Esophagus muscularis mucosa (tissue), 4 donors: ENCODE measurements at regions not wholly inside any gene's neighbourhood (a gene's known extent, or its start where the extent isn't known, plus 50 kb on each side); places are given as distances from the start of the nearest gene placed in this dataset.

Source experiments
- DNase-seq: peaks from one replicate; pipeline ENCODE4 v3.0.0-alpha.2; 2017; ENCODE audit errors: extremely low spot score
- H3K27ac ChIP-seq, 4 donors: fragments of 200-600 bp; sonication (generic); replicated peaks in 1 of 4; 1 replicate in 3 of 4; 2 replicates in 1 of 4; pipeline ENCODE4 v1.5.1; 2016 to 2019; ENCODE audit warnings: mild to moderate bottlenecking in 1 of 4
- H3K27me3 ChIP-seq, 4 donors: fragments of 200-600 bp; sonication (generic); one replicate each; pipeline versions ENCODE4 v1.5.1 to v1.6.0; 2016 to 2019
- H3K36me3 ChIP-seq, 4 donors: fragments of 200-600 bp; sonication (generic); one replicate each; pipeline ENCODE4 v1.5.1; 2016 to 2019
- H3K4me1 ChIP-seq, 4 donors: fragments of 200-600 bp; sonication (generic); one replicate each; pipeline ENCODE4 v1.5.1; 2016 to 2019
- H3K4me3 ChIP-seq, 4 donors: fragments of 200-600 bp; sonication (generic); 1 replicate in 2 of 4; 2 replicates in 2 of 4; pipeline ENCODE4 v1.5.1; 2016 to 2019; ENCODE audit warnings: mild to moderate bottlenecking in 4 of 4, moderate library complexity in 1 of 4
- H3K9me3 ChIP-seq, 4 donors: fragments of 200-600 bp; sonication (generic); 1 replicate in 3 of 4; 2 replicates in 1 of 4; pipeline ENCODE4 v1.5.1; 2016 to 2019
- CTCF ChIP-seq, 3 experiments: fragments of 200-600 bp in 2 of 3; fragments of 450-650 bp in 1 of 3; sonication (generic) in 2 of 3; IDR thresholded peaks; one replicate each; pipeline ENCODE4 v1.5.1; 2017 to 2019; ENCODE audit warnings: antibody characterized with exemption in 3 of 3, mild to moderate bottlenecking in 2 of 3, moderate library complexity in 1 of 3
- EP300 ChIP-seq: sonication (generic); formaldehyde crosslinking; IDR thresholded peaks from one replicate; pipeline ENCODE4 v1.6.1; 2017; ENCODE audit warnings: antibody characterized with exemption
- POLR2A ChIP-seq: fragments of 450-650 bp; IDR thresholded peaks from one replicate; pipeline ENCODE4 v1.6.1; 2017; ENCODE audit warnings: antibody characterized with exemption, moderate library complexity, mild to moderate bottlenecking, low read depth
- POLR2AphosphoS5 ChIP-seq, 2 donors: sonication (generic); formaldehyde crosslinking; IDR thresholded peaks; one replicate each; pipeline ENCODE4 v1.6.1; 2017; ENCODE audit warnings: antibody characterized with exemption in 2 of 2
- WGBS: methylation state at CpG from one replicate; pipeline ENCODE4 v1.1.5; 2018; 5-methylcytosine and 5-hydroxymethylcytosine counted together
- intact Hi-C: fragments of 100-400 bp; cut with DNase I; formaldehyde crosslinking; loops from one replicate; pipeline ENCODE4 v1.15.1; 2023

- DNase-seq: no peak
- no peak overlapping the region for H3K4me3 ChIP-seq
- H3K4me1 ChIP-seq: peaks cover 22 to 60% (median 56%) of the 10 kb centered on the region in 4 donors
- H3K9me3 ChIP-seq: no peaks in the 10 kb centered on the region
- peak overlapping the region; percentile 57 to 72 (median 59) for H3K27ac ChIP-seq
- no peak for TF ChIP-seq EP300
- TF ChIP-seq POLR2AphosphoS5 (IDR thresholded peaks at IDR 0.05): no peak
- no peak for TF ChIP-seq POLR2A
- no peak for TF ChIP-seq CTCF (IDR thresholded peaks at IDR 0.05)
- H3K27me3 ChIP-seq: no peaks in the 10 kb centered on the region
- H3K36me3 ChIP-seq: no peaks in the 10 kb centered on the region
- intact Hi-C loops: no loop called here
- 29% methylated on average over 1 of the region's 1 CpG for WGBS
Measured at GRCh38 chr2:18829976-18830375, 240.6 kb upstream of the NT5C1B start.

- Histone ChIP-seq H3K27ac (peak overlapping the region; percentile 57 to 72 (median 59)), H3K4me1 (peaks cover 26 to 61% (median 53%) of the 10 kb centered on the region in 4 donors), H3K27me3 (no peaks in the 10 kb centered on the region), H3K9me3 (no peaks in the 10 kb centered on the region), H3K4me3 (no peak overlapping the region), H3K36me3 (no peaks in the 10 kb centered on the region)
- no peak for DNase-seq
- 31% methylated on average over 4 of the region's 4 CpGs for WGBS
- TF ChIP-seq POLR2A (no peak), CTCF (IDR thresholded peaks at IDR 0.05) (no peak), POLR2AphosphoS5 (IDR thresholded peaks at IDR 0.05) (no peak), EP300 (no peak)
- intact Hi-C loops: no loop called here
Measured at GRCh38 chr2:18829251-18829902, 240.0 kb upstream of the NT5C1B start.

- intact Hi-C loops: no loop called here
- TF ChIP-seq POLR2AphosphoS5 (IDR thresholded peaks at IDR 0.05) (no peak), POLR2A (no peak), EP300 (no peak), CTCF (IDR thresholded peaks at IDR 0.05) (no peak)
- no peak for DNase-seq
- Histone ChIP-seq H3K4me3 (no peak overlapping the region), H3K4me1 (peaks cover 26 to 53% (median 43%) of the 10 kb centered on the region in 4 donors), H3K9me3 (no peaks in the 10 kb centered on the region), H3K36me3 (no peaks in the 10 kb centered on the region), H3K27me3 (no peaks in the 10 kb centered on the region), H3K27ac (no peak overlapping the region)
- whole genome bisulfite sequencing: 86% methylated on average over 3 of the region's 3 CpGs
Measured at GRCh38 chr2:18828296-18828695, 238.9 kb upstream of the NT5C1B start.

GRCh38 chr2:18825838-18826237, 236.5 kb upstream of the NT5C1B start:
- TF ChIP-seq EP300 (no peak), POLR2AphosphoS5 (IDR thresholded peaks at IDR 0.05) (no peak), CTCF (IDR thresholded peaks at IDR 0.05) (no peak), POLR2A (no peak)
- intact Hi-C loops: no loop called here
- no peaks in the 10 kb centered on the region for H3K36me3 ChIP-seq
- 77% methylated on average over 7 of the region's 7 CpGs for WGBS
- no peaks in the 10 kb centered on the region for H3K27me3 ChIP-seq
- H3K4me3 ChIP-seq: no peak overlapping the region
- no peak for DNase-seq
- no peak overlapping the region for H3K27ac ChIP-seq
- no peaks in the 10 kb centered on the region for H3K9me3 ChIP-seq
- H3K4me1 ChIP-seq: peaks cover 17 to 34% (median 28%) of the 10 kb centered on the region in 4 donors

GRCh38 chr2:18824915-18825314, 235.5 kb upstream of the NT5C1B start:
- no peak for DNase-seq
- Histone ChIP-seq H3K27me3 (no peaks in the 10 kb centered on the region), H3K27ac (no peak overlapping the region), H3K4me1 (peaks cover 12 to 33% (median 24%) of the 10 kb centered on the region in 4 donors), H3K36me3 (no peaks in the 10 kb centered on the region), H3K9me3 (no peaks in the 10 kb centered on the region), H3K4me3 (no peak overlapping the region)
- 96% methylated on average over 2 of the region's 2 CpGs for WGBS
- TF ChIP-seq CTCF (IDR thresholded peaks at IDR 0.05) (no peak), POLR2A (no peak), EP300 (no peak)
- intact Hi-C loops: no loop called here
